OCI-LY1 (cell line): ENCODE measurements at regions not wholly inside any gene's neighbourhood (a gene's known extent, or its start where the extent isn't known, plus 50 kb on each side); places are given as distances from the start of the nearest gene placed in this dataset.
A peak's percentile ranks its signal among the peaks of the same experiment; 100 is the strongest.

ENCODE experiments used
- H2AFZ ChIP-seq: fragments of 200-600 bp; sonication (generic), shearing (Covaris generic); 2 replicates; pipeline ENCODE4 v1.6.0; 2014; ENCODE audit warnings: antibody characterized with exemption, mild to moderate bottlenecking, low read length
- H3F3A ChIP-seq: fragments of 200-600 bp; sonication (generic), shearing (Covaris generic); 2 replicates; pipeline ENCODE4 v1.6.0; 2014; ENCODE audit warnings: mild to moderate bottlenecking, antibody characterized with exemption, low read length, moderate library complexity; ENCODE audit not compliant: insufficient read depth
- H3K27ac ChIP-seq: fragments of 200-600 bp; sonication (generic); 2 replicates; pipeline ENCODE4 v1.5.1; 2014; ENCODE audit warnings: low read length, mixed run types, mild to moderate bottlenecking, low read depth; ENCODE audit not compliant: poor library complexity, severe bottlenecking
- H3K27me3 ChIP-seq: fragments of 200-600 bp; sonication (generic); 2 replicates; pipeline ENCODE4 v1.6.0; 2014; ENCODE audit warnings: antibody characterized with exemption, mild to moderate bottlenecking, low read length, moderate library complexity; ENCODE audit not compliant: insufficient read depth
- H3K36me3 ChIP-seq: fragments of 200-600 bp; sonication (generic); 2 replicates; pipeline ENCODE4 v1.6.1; 2014; ENCODE audit warnings: mild to moderate bottlenecking, antibody characterized with exemption, low read length, moderate library complexity, mixed read lengths; ENCODE audit not compliant: insufficient read depth
- H3K4me1 ChIP-seq: fragments of 200-600 bp; sonication (generic); 2 replicates; pipeline ENCODE4 v1.5.1; 2014; ENCODE audit warnings: mild to moderate bottlenecking, low read length, moderate library complexity; ENCODE audit not compliant: insufficient read depth, severe bottlenecking
- H3K4me2 ChIP-seq: fragments of 200-600 bp; sonication (generic), shearing (Covaris generic); 2 replicates; pipeline ENCODE4 v1.6.1; 2014; ENCODE audit warnings: low read length
- H3K4me3 ChIP-seq: fragments of 200-600 bp; sonication (generic); 2 replicates; pipeline ENCODE4 v1.5.1; 2014; ENCODE audit warnings: low read length, low read depth, mild to moderate bottlenecking, mixed read lengths; ENCODE audit not compliant: poor library complexity, severe bottlenecking
- H3K79me2 ChIP-seq: fragments of 200-600 bp; shearing (Covaris generic); 2 replicates; pipeline ENCODE4 v1.6.1; 2016; ENCODE audit warnings: mixed run types, low read length, mixed read lengths; ENCODE audit not compliant: insufficient read depth
- H3K9ac ChIP-seq: fragments of 200-600 bp; sonication (generic), shearing (Covaris generic); 2 replicates; pipeline ENCODE4 v1.6.1; 2014; ENCODE audit warnings: mild to moderate bottlenecking, low read length, mixed read lengths
- H3K9me2 ChIP-seq: fragments of 200-600 bp; sonication (generic), shearing (Covaris generic); 2 replicates; pipeline ENCODE4 v1.6.1; 2014; ENCODE audit warnings: low read depth, mild to moderate bottlenecking, low read length, mixed read lengths
- H3K9me3 ChIP-seq: fragments of 200-600 bp; shearing (Covaris generic); 2 replicates; pipeline ENCODE4 v1.6.1; 2014; ENCODE audit warnings: low read length, mixed read lengths
- H4K20me1 ChIP-seq: fragments of 200-600 bp; sonication (generic), shearing (Covaris generic); 2 replicates; pipeline ENCODE4 v1.6.0; 2016; ENCODE audit warnings: mild to moderate bottlenecking, low read length; ENCODE audit not compliant: insufficient read depth
- EZH2 ChIP-seq: fragments of 200-600 bp; sonication (generic), shearing (Covaris generic); IDR thresholded peaks from 2 replicates; pipeline ENCODE4 v1.8.0; 2017; ENCODE audit warnings: borderline replicate concordance, mixed run types, mild to moderate bottlenecking, antibody characterized with exemption, low read length, moderate library complexity, mixed read lengths
- TF ChIP-seq, protein P1 (sequence below): fragments of 200-600 bp; sonication (generic), shearing (Covaris generic); IDR thresholded peaks from 2 replicates; pipeline ENCODE4 v1.5.1; 2017; ENCODE audit warnings: mild to moderate bottlenecking, antibody characterized with exemption, low read length, moderate library complexity, mixed read lengths

DNA sequence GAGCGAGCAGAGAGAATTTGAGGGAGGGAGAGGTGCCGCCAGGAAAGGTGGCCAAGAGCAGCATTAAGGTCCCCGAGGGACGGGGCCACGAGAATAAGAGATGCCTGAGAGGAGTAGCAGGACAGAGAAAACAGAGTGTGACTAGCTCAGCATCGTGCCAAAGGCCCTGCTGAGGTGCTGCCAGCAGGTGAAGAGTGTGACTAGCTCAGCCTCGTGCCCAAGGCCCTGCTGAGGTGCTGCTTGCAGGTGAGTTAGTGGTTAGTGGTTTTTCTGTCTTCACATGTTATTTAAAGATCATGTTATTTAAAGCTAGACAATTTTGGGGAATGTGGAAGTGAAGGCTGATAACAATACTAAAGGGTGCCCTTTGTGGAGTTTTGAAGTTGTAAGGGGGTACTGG lies 464.5 kb upstream of the FAT1 start:
- Histone ChIP-seq H3K9ac (no peak overlapping the region), H3K36me3 (no peaks in the 10 kb centered on the region), H3K27me3 (no peaks in the 10 kb centered on the region), H4K20me1 (no peaks in the 10 kb centered on the region), H3K9me2 (no peaks in the 10 kb centered on the region), H3K4me3 (no peak overlapping the region), H3K4me1 (peaks cover 42% of the 10 kb centered on the region), H3F3A (no peaks in the 10 kb centered on the region), H3K4me2 (no peak overlapping the region), H3K27ac (no peak overlapping the region), H2AFZ (peak overlapping the region; percentile 0; the same call in 1 of the 2 replicates), H3K79me2 (no peaks in the 10 kb centered on the region), H3K9me3 (no peaks in the 10 kb centered on the region)
- TF ChIP-seq, protein P1, sequence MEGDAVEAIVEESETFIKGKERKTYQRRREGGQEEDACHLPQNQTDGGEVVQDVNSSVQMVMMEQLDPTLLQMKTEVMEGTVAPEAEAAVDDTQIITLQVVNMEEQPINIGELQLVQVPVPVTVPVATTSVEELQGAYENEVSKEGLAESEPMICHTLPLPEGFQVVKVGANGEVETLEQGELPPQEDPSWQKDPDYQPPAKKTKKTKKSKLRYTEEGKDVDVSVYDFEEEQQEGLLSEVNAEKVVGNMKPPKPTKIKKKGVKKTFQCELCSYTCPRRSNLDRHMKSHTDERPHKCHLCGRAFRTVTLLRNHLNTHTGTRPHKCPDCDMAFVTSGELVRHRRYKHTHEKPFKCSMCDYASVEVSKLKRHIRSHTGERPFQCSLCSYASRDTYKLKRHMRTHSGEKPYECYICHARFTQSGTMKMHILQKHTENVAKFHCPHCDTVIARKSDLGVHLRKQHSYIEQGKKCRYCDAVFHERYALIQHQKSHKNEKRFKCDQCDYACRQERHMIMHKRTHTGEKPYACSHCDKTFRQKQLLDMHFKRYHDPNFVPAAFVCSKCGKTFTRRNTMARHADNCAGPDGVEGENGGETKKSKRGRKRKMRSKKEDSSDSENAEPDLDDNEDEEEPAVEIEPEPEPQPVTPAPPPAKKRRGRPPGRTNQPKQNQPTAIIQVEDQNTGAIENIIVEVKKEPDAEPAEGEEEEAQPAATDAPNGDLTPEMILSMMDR = no peak
- TF ChIP-seq EZH2 = no peak

DNA sequence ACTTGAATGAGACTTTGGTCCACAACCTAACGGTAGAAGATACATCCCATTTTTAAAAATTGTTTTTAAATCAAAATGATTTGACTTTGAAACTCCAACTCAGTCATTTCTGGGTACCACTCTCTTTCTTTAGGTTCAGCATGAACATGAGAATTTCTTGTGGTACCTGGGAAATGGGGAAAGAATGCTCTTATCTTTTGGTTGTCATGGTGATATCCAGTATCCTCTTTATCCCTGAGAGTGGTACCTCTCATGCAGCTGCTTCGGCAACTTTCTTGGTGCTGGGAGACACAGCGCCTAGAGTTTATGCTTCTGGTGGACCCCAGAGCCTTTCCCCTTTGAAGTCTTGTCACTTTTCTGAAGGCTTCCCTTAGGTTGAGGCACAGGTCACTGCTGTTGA lies 465.1 kb upstream of the FAT1 start:
- Histone ChIP-seq H3K9ac (no peak overlapping the region), H3K27ac (no peak overlapping the region), H2AFZ (no peak overlapping the region), H3K4me2 (no peak overlapping the region), H3K79me2 (no peaks in the 10 kb centered on the region), H3F3A (no peaks in the 10 kb centered on the region), H3K36me3 (no peaks in the 10 kb centered on the region), H3K9me2 (no peaks in the 10 kb centered on the region), H3K4me1 (peaks cover 42% of the 10 kb centered on the region), H3K4me3 (no peak overlapping the region), H3K27me3 (no peaks in the 10 kb centered on the region), H3K9me3 (no peaks in the 10 kb centered on the region), H4K20me1 (no peaks in the 10 kb centered on the region)
- TF ChIP-seq EZH2 = no peak
- TF ChIP-seq, protein P1 = no peak

DNA sequence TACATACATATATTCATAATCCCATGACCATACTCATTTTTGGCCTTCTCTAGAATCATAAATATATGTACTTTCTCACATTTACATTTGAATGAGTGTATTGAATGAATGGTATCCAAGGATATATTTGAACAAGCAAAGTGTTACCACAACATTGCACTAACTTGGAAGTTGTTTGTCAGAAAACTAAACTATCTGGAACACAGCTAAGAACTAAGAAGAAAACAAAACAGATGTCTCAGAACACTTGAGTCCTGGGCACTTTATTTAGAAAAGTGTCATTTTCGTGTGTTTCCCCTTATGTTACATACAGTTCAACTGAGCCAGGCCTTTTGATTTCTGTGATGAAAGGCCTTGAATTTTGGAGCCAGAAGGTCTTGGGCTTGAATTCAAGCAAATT lies 466.7 kb upstream of the FAT1 start:
- Histone ChIP-seq H3K4me2 (no peak overlapping the region), H3K79me2 (no peaks in the 10 kb centered on the region), H3K4me3 (no peak overlapping the region), H3K9ac (no peak overlapping the region), H4K20me1 (no peaks in the 10 kb centered on the region), H3K9me3 (no peaks in the 10 kb centered on the region), H3K4me1 (peaks cover 34% of the 10 kb centered on the region), H2AFZ (no peak overlapping the region), H3K27ac (no peak overlapping the region), H3K9me2 (no peaks in the 10 kb centered on the region), H3K36me3 (no peaks in the 10 kb centered on the region), H3K27me3 (no peaks in the 10 kb centered on the region), H3F3A (no peaks in the 10 kb centered on the region)
- TF ChIP-seq, protein P1 = no peak
- TF ChIP-seq EZH2 = no peak
